ENCODE measurements at regions not wholly inside any gene's neighbourhood (a gene's known extent, or its start where the extent isn't known, plus 50 kb on each side); places are given as distances from the start of the nearest gene placed in this dataset.
A peak's percentile ranks its signal among the peaks of the same experiment; 100 is the strongest.

GRCh38 chr17:77344038-77344437, 203.3 kb downstream of the SEC14L1 start:
- DNase-seq = no peak

DNA sequence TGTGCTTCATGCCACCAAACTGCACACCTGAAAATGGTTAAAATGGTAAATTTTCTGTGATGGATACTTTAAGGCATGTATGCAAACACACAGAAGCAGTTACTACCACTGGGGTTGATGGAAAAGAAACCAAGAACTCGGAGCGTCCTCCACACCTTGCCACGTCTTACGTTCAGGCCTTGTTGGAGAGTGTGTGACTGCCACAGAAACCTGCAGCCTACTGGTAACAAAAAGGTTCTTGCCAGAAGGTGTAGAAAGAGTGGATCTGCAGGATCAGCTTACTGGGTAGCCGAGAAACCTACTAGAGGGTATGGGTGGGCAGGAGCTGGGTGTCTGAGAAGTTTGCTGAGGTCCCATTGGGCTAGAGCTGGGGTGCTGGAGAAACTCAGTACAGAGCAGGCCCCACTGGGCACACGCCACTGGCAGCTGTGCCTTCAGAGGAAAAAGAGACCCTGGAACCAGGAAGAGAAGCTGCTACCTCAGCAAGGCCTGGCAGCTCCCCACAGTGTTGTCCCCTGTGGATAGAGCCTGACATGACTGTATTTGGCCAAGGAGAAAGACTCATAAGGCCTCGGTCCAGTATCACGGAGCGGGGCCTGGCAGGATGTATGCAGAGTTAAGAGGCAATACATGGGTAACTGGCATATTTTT, 204.6 kb downstream of the SEC14L1 start:
- DNase-seq = no peak

GRCh38 chr17:77346765-77347164, 206.0 kb downstream of the SEC14L1 start:
- DNase-seq = no peak

DNA sequence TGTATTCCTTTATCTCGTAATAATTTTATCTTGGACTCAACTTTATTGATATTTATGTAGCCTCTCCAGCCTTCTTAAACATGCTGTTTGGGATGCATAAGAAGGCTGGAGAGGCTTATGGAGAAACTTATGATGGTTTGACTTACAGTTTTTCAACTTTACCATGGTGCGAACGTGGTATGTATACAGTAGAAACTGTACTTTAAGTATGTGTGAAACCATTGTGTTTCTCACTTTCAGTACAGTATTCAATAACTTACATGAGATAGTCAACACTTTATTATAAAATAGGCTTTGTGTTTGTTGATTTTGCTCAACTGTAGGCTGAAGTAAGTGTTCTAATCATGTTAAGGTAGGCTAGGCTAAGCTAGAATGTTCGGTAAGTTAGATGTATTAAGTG, 206.8 kb downstream of the SEC14L1 start:
- no peak for DNase-seq

DNA sequence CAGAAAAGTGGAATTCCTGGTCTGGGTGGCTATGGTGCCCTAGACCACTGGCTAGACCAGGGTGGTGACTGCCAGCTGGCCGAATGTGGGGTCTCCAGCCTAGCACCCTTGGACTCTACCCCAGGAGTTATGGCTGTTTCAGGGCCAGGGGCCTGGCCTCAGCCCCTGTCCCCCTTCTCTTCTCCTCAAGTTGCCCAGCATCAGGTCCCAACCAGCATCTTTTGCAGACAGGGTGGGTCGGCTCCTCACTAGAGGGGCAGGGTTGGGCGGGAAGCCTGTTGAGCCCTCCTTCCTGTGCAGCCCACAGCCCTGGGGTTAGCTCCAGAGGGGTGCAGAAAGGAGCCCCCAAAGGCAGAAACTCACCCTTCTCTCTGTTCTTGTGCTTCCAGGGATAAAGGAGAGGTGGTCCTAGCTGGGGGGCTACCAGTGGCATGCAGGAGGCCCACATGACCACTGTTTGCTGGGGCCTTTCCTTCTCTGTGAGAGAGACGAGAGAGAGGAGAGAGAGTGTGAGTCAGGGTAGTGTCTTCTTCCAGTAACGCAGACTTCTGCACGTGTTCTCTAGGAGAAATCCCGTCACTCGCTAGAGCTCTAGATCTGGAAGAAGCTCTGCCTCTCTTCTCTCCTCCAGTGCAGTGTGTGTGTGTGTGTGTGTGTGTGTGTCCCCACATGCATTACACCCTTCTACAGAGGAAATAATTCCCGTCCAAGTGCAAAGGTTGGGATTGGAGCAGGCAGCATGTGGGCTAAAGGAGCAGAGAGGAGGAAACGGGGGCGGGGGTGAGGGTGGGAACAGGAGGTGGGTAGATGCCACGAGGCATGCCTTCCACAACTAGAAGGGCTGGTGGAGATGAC, 209.4 kb downstream of the SEC14L1 start:
- no peak for DNase-seq

GRCh38 chr17:77352441-77352840, 211.7 kb downstream of the SEC14L1 start:
- DNase-seq = no peak

DNA sequence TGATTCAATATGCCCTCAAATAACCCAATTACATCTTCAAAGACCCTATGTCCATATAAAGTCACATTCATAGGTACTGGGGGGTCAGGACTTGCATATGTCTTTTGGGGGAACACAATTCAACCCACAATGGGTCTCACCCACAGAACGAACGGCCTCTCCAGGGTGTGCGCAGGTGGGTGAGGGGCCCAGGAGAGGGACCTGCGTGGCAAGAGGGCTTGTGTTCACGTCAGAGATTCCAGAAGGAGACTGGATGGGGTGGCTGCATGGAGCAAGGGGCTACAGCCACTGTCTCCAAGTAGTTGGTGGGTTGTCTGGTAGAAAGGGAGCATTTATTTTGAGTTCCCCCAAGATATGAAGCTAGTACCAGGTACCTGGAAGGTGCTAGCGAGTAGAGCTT, 212.2 kb downstream of the SEC14L1 start:
- DNase-seq = no peak

GRCh38 chr17:77353684-77354419, 213.1 kb downstream of the SEC14L1 start:
- DNase-seq = no peak

DNA sequence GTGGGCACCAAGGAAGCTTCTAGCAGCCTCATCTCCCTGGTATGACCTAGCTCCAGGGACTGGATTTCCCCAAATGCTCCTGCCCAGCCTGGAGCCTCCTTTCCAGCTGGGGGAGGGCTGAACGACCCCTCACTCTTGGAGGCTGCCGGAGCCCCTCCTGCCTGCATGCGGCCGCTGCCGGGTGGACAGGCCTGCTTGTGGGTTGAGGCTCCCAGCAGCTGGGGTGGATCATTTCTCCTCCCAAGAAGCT, 213.6 kb downstream of the SEC14L1 start:
- no peak for DNase-seq

DNA sequence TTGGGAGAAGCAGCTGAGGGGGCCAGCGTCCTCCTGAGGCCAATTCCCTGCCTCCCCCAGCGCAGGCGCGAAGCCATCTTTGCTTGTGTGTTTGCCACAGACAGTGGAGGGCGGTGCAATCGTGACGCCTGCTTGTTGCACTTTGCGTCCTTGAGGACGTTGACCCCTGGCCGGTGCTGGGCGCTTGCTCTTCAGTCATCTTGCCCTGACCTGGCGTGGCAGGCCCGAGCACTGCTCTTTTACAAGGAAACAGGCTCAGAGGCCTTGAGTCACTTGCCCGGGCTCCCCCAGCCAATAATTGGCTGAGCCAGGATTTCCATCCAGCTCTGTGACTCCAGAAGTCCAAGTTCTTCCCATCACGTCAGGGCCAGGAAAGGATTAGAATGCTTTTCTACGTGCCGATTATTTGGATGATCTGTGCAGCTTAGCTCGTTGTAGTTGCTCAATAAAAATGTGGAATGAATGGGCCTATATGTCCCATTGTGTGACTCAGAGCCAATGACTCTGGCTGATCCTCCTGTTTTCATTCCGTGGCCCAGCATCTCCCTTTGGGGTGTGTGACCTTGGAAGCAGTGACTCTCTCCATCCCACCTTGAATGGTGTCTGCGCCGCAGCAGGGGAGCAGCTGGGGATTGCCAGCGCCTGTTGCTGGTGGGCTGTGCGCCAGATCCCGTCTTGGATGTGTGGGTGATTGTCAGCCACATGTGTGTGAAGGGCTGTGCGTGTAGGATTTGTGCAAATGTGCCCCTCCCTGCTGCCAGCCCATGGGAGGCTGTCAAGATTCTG, 214.1 kb downstream of the SEC14L1 start:
- DNase-seq = no peak

DNA sequence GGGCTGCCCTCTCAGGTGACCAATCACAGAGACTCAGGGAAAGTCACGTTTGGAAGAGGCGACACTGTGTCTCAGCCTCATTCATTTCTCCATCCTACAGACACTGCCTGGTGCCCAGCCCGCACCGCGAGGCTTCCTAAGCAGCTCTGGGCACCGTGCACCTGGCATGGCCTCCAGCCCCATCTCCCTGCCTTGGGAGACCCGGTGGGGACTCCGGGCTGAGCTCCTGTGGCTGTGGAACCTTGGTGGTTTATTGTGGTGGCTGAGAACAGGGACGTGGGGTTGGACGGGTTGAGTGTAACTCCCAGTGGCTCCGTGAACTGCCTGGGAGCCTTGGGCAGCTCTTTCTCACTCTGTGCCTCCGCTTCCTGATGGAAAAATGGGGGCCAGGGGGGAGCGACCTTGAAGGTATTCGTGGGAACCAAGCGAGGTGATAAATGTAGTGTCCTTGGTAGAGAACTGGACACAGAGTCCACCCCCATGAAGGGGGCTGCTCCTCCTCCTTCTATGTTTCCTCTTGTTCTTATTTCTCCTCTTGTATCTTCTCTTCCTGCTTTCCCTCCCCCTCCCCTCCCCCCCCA, 215.4 kb downstream of the SEC14L1 start:
- DNase-seq = no peak

DNA sequence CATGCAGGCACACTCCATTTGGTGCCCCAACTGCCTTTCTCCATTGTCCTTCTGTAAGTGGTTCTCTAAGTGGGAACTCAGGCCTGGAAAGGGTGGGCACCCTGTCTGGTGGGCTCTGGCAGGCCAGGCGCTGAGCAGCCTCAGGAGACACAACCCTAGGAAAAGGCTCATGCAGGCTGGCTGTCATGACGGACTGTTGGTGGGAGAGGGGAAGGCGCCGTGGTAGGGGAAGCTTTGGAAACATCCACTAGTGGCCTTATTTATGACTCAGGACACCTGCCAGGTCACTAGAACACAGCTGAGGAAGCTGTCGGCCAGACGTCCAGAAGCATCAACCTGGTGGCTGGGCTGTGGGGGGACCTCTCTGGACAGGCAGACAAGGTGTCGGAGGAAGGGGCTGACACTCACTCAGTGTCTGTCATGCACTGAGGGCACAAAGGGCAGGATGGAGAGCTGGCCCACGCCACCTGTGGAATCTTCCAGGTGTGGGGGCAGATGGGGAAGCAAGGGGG, 216.0 kb downstream of the SEC14L1 start:
- DNase-seq = no peak

DNA sequence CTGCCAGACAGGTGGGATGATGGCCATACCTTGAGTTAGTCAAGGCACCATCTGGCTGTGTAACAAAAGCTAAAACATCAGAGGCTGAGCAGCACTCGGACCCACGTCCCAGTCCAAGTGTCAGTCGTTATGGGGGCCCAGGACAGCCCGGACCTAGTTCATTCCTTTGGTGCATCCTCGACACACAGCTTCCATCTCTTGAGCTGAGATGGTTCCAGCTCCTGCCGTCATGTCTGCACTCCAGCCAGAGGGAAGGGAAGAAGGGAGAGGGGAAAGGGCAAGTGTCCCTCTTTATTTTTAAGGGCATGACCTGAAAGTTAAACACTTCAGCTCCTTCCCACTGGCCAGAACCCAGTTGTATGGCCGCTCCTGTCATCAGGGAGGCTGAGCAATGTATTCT, 218.0 kb downstream of the SEC14L1 start:
- no peak for DNase-seq

GRCh38 chr17:77359236-77359635, 218.5 kb downstream of the SEC14L1 start:
- no peak for DNase-seq

DNA sequence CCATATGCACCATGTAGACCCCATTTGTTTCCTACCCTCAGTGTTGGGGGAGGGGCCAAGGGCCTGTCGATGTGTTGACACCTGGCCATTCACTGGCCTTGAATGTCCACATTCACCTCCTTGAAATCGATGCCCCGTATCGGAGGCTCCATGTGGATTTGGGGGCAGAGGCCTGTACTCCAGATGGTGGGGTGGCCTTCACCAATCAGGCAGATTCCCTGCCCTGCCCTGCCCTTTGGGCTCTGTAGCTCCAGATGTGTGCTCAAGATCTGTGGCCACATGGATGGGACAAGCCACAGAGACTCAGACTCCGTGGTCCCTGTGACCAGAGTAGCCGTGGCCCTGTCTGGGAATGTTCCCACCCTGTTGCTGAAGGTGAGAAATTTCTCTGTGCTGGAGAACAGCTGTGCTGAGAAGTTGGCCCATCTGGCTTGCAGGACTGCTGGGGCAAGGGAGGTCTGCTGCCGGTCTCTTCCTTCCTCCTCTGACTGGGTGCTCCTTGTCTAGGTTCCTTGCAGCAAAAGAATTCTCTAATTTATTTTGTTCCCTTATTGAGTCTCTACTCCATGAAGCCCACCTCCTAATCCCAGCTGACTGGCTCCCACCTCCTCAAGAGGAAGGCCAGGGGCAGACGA, 221.3 kb downstream of the SEC14L1 start:
- no peak for DNase-seq

DNA sequence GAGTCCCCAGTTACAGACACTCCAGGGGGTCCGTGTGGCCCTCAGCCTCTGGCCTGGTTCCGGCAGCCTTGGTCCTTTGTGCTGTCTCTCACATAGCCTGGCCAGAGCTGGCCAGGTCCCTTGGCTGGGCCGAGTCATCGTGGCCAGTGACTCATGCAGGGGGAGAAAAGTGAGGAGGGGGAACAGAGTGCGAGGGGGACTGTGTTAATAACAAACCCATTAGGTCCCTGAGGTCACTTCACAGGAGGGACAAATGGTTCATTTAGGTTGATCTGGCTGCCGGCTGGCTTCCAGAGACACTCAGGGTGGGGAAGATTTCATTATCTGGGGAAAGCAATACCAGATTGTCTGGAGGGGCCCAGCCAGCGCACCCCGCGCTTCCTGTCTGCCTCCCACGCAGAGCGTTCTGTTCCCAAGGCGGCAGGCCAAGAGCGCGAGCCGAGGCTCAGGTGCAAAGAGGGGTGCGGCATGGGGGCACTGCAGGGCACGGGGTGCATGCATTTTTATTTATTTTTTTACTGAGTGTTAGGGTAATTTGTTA, 223.1 kb downstream of the SEC14L1 start:
- no peak for DNase-seq

DNA sequence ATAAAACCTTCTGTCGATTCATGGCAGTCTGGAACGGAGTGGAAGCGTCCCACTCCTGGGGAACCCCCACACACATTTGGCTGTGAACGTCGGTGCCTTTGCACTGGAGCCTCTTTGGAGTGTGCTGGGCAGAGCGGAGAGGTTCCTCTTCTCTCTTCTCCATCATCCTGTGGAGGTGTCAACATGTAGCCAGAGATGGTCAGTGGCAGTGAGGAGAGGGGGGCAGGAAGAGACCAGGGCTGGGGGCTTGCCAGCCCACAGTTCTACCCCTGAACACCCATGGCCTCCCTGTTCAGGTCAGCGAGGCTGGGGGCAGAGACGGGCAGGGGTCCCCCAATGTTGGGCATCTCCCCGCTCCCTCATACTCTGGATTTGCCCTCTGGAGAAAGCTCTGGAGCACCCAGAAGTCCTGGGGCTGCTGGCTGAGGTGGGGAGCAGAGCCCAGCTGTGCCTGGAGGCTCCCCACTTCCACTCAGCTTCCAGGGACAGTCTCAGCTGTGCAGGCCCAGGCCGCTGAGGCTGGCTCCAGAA, 223.7 kb downstream of the SEC14L1 start:
- no peak for DNase-seq

- DNase-seq = no peak
These were observed 224.3 kb downstream of the SEC14L1 start for GRCh38 chr17:77364941-77365583.

GRCh38 chr17:77365584-77366186, 224.9 kb downstream of the SEC14L1 start:
- peak; percentile 33 for DNase-seq

- no peak for DNase-seq
These were observed 225.4 kb downstream of the SEC14L1 start for GRCh38 chr17:77366206-77366557.
